ENCODE measurements at regions not wholly inside any gene's neighbourhood (a gene's known extent, or its start where the extent isn't known, plus 50 kb on each side); places are given as distances from the start of the nearest gene placed in this dataset.

DNA sequence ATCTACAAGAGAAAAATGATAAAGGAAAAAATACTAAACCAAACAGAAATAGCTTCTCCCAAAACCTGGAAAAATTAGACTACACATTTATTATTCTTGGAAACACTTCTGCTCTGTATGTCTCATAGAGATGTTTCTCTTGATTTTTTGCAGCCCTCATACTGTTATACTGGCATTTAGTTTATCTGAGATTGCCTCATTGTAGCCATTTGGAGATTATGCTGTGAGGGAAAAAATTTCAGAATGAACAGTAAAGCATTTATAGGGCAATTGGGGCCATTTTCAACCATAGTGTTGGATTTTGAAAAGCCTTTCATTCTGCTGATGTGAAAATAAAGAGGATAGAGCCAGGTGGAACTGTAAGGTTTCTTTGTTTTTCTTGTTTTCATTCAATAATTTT is 441.8 kb upstream of the RIOK2 start:
- FAIRE-seq, result no peak
- TF ChIP-seq POLR2AphosphoS5 (IDR thresholded peaks at IDR 0.05; ENCODE audit: low read depth, low read length), result no peak
- TF ChIP-seq POLR2A (IDR thresholded peaks at IDR 0.05; ENCODE audit: low read depth, low read length), result no peak
- DNase-seq (ENCODE audit: insufficient read length), result no peak

DNA sequence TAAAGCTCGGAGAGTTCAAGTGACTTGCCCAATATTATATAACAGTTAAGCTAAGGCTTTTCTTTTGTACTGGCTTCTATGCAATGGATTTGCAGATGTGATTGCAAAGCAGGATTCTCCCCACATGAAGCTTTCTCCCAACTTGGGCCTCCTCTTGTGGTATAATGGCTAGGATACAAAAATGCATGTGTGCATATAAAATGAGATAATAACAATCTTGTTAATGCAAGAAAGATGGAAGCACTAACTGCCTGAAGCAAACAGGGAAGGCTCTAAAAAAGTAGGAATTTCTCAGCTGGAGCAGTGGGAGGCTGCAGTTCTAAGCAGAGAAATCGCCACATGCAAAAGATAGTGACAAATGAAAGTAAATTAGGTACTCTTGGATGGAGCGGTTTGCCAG is 444.2 kb upstream of the RIOK2 start:
- no peak for FAIRE-seq
- no peak for TF ChIP-seq TAF1 (IDR thresholded peaks at IDR 0.05; ENCODE audit: borderline replicate concordance, low read depth, low read length)
- TF ChIP-seq POLR2A (IDR thresholded peaks at IDR 0.05; ENCODE audit: low read depth, low read length), result no peak
- no peak for TF ChIP-seq POLR2AphosphoS5 (IDR thresholded peaks at IDR 0.05; ENCODE audit: low read depth, low read length)

DNA sequence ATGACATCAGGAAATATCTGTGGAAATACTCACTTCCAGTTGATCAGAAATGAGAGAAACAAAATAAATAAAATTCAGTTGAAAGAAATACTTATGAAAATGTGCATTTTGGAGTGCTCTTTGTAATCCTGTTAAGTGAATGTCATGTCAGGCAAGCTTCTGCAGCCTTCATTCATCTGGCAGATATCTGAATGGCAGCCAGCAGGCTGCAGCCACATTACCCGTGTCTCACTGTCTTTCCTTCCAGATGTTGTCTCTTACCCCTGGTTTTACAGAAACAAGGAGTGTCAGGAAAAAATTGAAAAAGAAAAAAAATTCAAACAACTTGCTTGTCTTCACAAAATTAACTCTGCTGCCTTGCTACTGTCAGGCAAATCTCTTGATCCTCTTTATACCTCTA is 445.0 kb upstream of the RIOK2 start:
- no peak for FAIRE-seq
- no peak for TF ChIP-seq TAF1 (IDR thresholded peaks at IDR 0.05; ENCODE audit: borderline replicate concordance, low read depth, low read length)
- TF ChIP-seq POLR2AphosphoS5 (IDR thresholded peaks at IDR 0.05; ENCODE audit: low read depth, low read length), result no peak
- TF ChIP-seq POLR2A (IDR thresholded peaks at IDR 0.05; ENCODE audit: low read depth, low read length), result no peak
- no peak for DNase-seq (ENCODE audit: insufficient read length)

More for the DNA sequence above, 444.2 kb upstream of the RIOK2 start:
- no peak for DNase-seq (ENCODE audit: insufficient read length)

DNA sequence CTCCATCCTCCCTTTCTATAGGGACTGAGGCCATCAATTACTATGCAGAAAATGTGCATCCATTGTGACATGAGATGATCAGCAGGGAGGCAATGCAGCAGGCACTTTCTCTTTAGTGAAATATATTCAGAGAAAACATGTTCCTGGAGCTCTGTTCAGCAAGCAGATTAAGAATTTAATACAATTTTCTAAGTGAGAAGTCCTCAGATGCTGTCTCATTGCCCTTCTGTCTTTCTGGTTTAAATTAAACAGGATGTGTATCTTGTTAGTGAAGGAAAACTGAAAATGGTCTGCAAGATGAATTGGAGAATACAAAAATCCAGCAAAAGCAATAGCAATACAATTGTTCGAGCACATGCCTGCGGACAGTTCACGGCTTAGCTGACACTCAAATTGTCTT is 445.8 kb upstream of the RIOK2 start:
- TF ChIP-seq POLR2A (IDR thresholded peaks at IDR 0.05; ENCODE audit: low read depth, low read length) (no peak), TAF1 (IDR thresholded peaks at IDR 0.05; ENCODE audit: borderline replicate concordance, low read depth, low read length) (no peak), POLR2AphosphoS5 (IDR thresholded peaks at IDR 0.05; ENCODE audit: low read depth, low read length) (no peak)
- FAIRE-seq, result peak; percentile 79
- no peak for DNase-seq (ENCODE audit: insufficient read length)

DNA sequence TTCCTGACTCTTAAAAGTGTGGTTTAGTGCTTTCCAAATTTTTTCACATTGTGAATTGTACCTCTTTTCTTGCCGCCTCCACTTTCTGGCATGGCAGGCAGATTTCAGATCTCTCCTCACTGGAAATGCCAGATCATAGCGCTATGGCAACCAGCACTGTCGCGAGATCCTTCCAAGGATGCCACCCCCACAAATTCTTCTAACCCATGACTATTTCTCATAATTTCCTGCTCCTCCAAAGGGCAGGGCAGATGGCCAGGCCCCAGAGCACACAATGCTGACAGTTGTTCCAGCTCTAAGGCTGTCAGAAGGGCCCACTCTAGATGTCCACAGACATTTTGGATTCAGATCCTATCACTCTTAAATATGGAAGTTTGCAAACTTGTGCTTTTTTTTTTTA is 446.2 kb upstream of the RIOK2 start:
- no peak for TF ChIP-seq TAF1 (IDR thresholded peaks at IDR 0.05; ENCODE audit: borderline replicate concordance, low read depth, low read length)
- TF ChIP-seq POLR2A (IDR thresholded peaks at IDR 0.05; ENCODE audit: low read depth, low read length), result no peak
- no peak for TF ChIP-seq POLR2AphosphoS5 (IDR thresholded peaks at IDR 0.05; ENCODE audit: low read depth, low read length)
- no peak for DNase-seq (ENCODE audit: insufficient read length)
- FAIRE-seq, result no peak

DNA sequence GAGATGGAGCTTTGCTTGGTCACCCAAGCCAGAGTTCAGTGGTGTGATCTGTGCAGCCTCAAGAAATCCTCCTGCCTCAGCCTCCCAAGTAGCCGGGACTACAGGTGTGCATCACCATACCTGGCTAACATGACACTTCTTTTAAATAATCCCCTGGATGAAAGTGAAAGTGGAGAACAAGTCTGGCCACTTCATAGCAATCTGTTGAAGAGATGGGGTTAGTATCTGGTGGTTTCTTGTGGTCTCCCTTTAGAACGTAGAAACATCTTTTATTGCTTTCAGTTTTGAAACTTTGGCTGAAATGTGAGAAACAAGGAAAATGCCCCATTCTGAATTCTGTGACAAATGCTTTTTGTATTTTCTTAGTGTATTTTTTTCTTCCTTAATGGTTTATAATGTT is 452.5 kb upstream of the RIOK2 start:
- FAIRE-seq (no peak), DNase-seq (ENCODE audit: insufficient read length) (no peak)
- TF ChIP-seq TAF1 (IDR thresholded peaks at IDR 0.05; ENCODE audit: borderline replicate concordance, low read depth, low read length), result no peak
- no peak for TF ChIP-seq POLR2A (IDR thresholded peaks at IDR 0.05; ENCODE audit: low read depth, low read length)
- no peak for TF ChIP-seq POLR2AphosphoS5 (IDR thresholded peaks at IDR 0.05; ENCODE audit: low read depth, low read length)

DNA sequence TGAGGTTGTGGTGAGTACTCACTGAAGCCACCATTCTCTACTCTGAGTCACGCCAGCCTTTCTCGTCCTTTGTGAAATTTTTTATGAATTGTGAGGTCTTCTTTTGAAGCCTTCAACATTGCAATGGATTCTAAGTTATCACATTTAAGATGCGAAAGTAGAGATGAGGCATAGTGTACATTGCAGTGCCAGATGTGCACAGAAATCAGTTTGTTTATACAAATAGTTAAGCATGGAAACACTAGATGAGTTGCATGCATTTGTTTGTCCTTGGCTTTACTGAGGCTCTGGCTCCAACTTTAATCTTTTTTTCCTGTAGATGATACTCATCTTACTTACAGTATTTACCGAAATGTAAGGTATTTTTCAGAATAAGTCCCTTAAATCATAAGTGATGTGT is 453.7 kb upstream of the RIOK2 start:
- peak; percentile 44 for FAIRE-seq
- TF ChIP-seq TAF1 (IDR thresholded peaks at IDR 0.05; ENCODE audit: borderline replicate concordance, low read depth, low read length), result no peak
- TF ChIP-seq POLR2A (IDR thresholded peaks at IDR 0.05; ENCODE audit: low read depth, low read length), result no peak
- TF ChIP-seq POLR2AphosphoS5 (IDR thresholded peaks at IDR 0.05; ENCODE audit: low read depth, low read length), result no peak
- no peak for DNase-seq (ENCODE audit: insufficient read length)

DNA sequence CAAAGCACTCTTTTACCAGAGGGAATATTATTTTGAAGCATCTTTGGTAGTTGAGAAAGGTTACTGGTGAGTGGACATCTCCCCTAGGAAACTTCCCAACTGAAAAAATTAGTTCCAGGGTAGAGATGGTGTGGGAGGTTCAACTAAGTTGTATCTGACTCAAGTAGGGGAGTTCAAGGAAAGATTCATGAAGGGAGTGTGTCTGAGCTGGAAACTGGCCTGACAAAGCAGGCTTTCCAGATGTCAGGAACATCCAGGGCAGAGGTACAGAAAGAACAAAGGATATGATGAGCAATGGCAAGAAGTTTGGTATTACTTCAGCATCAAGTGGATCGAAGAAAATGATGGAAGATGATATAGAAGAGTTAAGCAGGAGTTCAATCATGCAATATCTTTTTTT is 458.0 kb upstream of the RIOK2 start:
- TF ChIP-seq TAF1 (IDR thresholded peaks at IDR 0.05; ENCODE audit: borderline replicate concordance, low read depth, low read length), result no peak
- TF ChIP-seq POLR2AphosphoS5 (IDR thresholded peaks at IDR 0.05; ENCODE audit: low read depth, low read length), result no peak
- TF ChIP-seq POLR2A (IDR thresholded peaks at IDR 0.05; ENCODE audit: low read depth, low read length), result no peak
- FAIRE-seq (no peak), DNase-seq (ENCODE audit: insufficient read length) (no peak)

DNA sequence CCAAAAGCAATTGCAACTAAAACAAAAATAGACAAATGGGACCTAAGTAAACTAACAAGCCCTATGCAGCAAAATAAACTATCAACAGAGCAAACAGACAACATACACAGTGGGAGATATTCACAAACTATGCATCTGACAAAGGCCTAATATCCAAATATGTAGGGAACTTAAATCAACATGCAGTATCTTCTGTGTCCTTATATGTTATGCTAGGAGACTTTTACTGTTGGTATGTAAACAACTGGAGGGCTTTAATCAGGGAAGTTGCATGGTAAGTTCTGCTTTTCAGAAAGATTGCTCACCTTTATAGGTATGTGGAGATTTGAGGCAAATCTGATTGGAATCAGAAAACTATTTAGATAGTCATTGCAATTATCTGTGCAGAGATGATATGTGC is 461.2 kb upstream of the RIOK2 start:
- TF ChIP-seq POLR2A (IDR thresholded peaks at IDR 0.05; ENCODE audit: low read depth, low read length) (no peak), POLR2AphosphoS5 (IDR thresholded peaks at IDR 0.05; ENCODE audit: low read depth, low read length) (no peak), TAF1 (IDR thresholded peaks at IDR 0.05; ENCODE audit: borderline replicate concordance, low read depth, low read length) (no peak)
- FAIRE-seq, result no peak

DNA sequence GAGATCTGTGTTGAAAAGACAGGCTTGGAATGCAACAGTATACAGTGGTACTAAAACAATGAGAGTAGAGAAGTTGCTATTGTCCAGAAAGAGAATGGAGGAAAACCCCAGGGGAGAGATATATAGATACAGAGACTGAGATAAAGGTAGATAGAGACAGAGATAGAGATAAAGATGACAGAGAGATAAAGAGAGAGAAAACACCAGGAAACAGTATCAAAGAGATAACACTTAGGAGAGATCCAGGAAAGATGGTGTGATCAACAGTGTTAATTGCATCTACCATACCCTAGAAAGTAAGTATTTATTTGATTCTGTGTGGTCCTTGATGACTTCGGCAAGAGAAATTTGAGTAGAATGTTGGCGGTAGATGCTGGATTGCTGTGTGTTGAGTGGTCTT is 461.8 kb upstream of the RIOK2 start:
- TF ChIP-seq POLR2A (IDR thresholded peaks at IDR 0.05; ENCODE audit: low read depth, low read length) (no peak), TAF1 (IDR thresholded peaks at IDR 0.05; ENCODE audit: borderline replicate concordance, low read depth, low read length) (no peak), POLR2AphosphoS5 (IDR thresholded peaks at IDR 0.05; ENCODE audit: low read depth, low read length) (no peak)
- DNase-seq (ENCODE audit: insufficient read length) (no peak), FAIRE-seq (no peak)

More for the DNA sequence above, 461.2 kb upstream of the RIOK2 start:
- no peak for DNase-seq (ENCODE audit: insufficient read length)

DNA sequence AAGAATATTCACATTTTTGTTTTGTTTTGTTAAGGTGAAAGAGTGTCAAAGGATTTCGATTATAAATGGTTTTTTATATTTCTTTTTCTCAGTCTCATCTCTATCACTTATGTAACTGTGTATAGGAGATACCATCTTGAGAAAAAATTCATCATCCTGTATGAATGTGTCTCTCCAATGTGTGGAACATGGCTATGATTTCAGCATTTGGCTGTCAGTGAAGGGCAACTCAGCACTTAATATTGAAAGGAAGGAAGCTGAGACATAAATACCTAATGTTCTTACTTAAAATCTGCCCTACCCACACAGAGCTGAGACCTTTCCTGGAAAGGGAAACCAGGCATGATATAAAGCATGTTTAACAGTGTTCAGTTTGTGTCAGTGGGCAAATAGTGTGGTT is 474.2 kb upstream of the RIOK2 start:
- DNase-seq (ENCODE audit: insufficient read length), result no peak
- no peak for TF ChIP-seq TAF1 (IDR thresholded peaks at IDR 0.05; ENCODE audit: borderline replicate concordance, low read depth, low read length)
- FAIRE-seq, result no peak

DNA sequence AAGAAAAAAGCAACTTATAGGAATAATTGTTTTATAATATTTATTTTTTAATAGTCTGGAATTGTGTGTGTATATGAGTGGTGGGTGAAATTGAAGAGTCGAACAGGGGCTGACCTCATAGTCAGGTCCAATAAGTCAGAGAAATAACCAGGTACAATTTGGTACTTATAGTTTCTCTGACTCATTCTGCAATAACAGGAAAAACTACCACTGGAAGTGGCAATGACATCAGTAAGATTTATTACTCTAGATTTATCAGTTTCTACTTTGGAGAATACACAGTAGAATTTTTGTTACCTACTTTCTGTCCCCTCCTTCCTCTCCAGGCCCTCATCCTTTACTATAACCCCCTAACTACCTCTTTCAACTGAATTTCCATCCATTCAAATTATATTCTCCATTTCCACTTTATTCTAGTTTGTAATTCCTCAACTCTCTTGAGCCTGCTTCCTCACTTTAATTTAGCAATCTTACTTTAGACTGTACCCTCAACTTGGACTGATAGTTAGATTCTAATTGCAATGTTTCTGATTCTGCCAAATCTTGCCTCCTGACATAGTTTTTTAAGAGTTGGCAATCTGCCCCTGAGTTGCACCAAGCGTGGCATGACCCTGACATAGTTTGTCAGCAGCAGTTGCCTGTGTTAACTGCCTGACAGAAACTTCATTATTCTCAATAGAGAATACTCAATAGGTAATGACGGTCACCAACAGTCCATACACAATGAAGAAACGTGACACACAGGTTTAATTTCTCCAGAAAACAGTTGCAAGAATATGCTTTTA is 475.3 kb upstream of the RIOK2 start:
- DNase-seq (ENCODE audit: insufficient read length) (no peak), FAIRE-seq (no peak)
- TF ChIP-seq POLR2AphosphoS5 (IDR thresholded peaks at IDR 0.05; ENCODE audit: low read depth, low read length) (no peak), POLR2A (IDR thresholded peaks at IDR 0.05; ENCODE audit: low read depth, low read length) (no peak), TAF1 (IDR thresholded peaks at IDR 0.05; ENCODE audit: borderline replicate concordance, low read depth, low read length) (no peak)

Data from GM12892 (cell line).